22Rv1 (cell line): ENCODE measurements at regions not wholly inside any gene's neighbourhood (a gene's known extent, or its start where the extent isn't known, plus 50 kb on each side); places are given as distances from the start of the nearest gene placed in this dataset.

ENCODE experiments used
- CTCF ChIP-seq: fragments of 450-650 bp; IDR thresholded peaks from 2 replicates; pipeline ENCODE4 v1.5.1; 2017; ENCODE audit warnings: mild to moderate bottlenecking
- ZFX ChIP-seq: fragments of 450-650 bp; IDR thresholded peaks from 2 replicates; pipeline ENCODE4 v1.6.1; 2017; ENCODE audit warnings: antibody characterized with exemption, borderline replicate concordance

- TF ChIP-seq CTCF = no peak
- no peak for TF ChIP-seq ZFX
These were observed 167.9 kb downstream of the TNFSF18 start for GRCh38 chr1:172882791-172883386.
